GM21423 (cell line): ENCODE measurements at regions not wholly inside any gene's neighbourhood (a gene's known extent, or its start where the extent isn't known, plus 50 kb on each side); places are given as distances from the start of the nearest gene placed in this dataset.

Experiments used
- ATAC-seq: cut with Tn5 transposase; IDR thresholded peaks from one replicate; pipeline ENCODE4 v1.9.1; 2021; ENCODE audit warnings: mild to moderate bottlenecking, moderate library complexity; ENCODE audit not compliant: unreplicated experiment

- no peak for ATAC-seq
These were observed 1108.1 kb downstream of the BCL11B start for GRCh38 chr14:98163873-98164272.

GRCh38 chr14:98165976-98166375 is 1106.0 kb downstream of the BCL11B start:
- ATAC-seq = no peak

- no peak for ATAC-seq
These were observed 1104.7 kb downstream of the BCL11B start for GRCh38 chr14:98167275-98167674.

GRCh38 chr14:98167705-98168104 is 1104.3 kb downstream of the BCL11B start:
- ATAC-seq = no peak

- no peak for ATAC-seq
These were observed 1103.6 kb downstream of the BCL11B start for GRCh38 chr14:98168211-98168985.

- ATAC-seq = no peak
These were observed 1102.8 kb downstream of the BCL11B start for GRCh38 chr14:98169170-98169587.

- no peak for ATAC-seq
These were observed 1101.4 kb downstream of the BCL11B start for GRCh38 chr14:98170575-98170974.

- ATAC-seq = no peak
These were observed 1100.3 kb downstream of the BCL11B start for GRCh38 chr14:98171654-98172053.

GRCh38 chr14:98172243-98172778 is 1099.7 kb downstream of the BCL11B start:
- no peak for ATAC-seq

- ATAC-seq = no peak
These were observed 1098.7 kb downstream of the BCL11B start for GRCh38 chr14:98173305-98173704.

- no peak for ATAC-seq
These were observed 1098.0 kb downstream of the BCL11B start for GRCh38 chr14:98174041-98174440.

GRCh38 chr14:98175436-98175835 is 1096.6 kb downstream of the BCL11B start:
- ATAC-seq = no peak

GRCh38 chr14:98175881-98176280 is 1096.1 kb downstream of the BCL11B start:
- no peak for ATAC-seq

GRCh38 chr14:98176892-98177291 is 1095.1 kb downstream of the BCL11B start:
- no peak for ATAC-seq

GRCh38 chr14:98177551-98177950 is 1094.4 kb downstream of the BCL11B start:
- ATAC-seq = no peak

- ATAC-seq = no peak
These were observed 1090.8 kb downstream of the BCL11B start for GRCh38 chr14:98181241-98181640.

GRCh38 chr14:98181768-98182167 is 1090.2 kb downstream of the BCL11B start:
- ATAC-seq = no peak

- ATAC-seq = no peak
These were observed 1089.5 kb downstream of the BCL11B start for GRCh38 chr14:98182393-98183055.

- no peak for ATAC-seq
These were observed 1088.4 kb downstream of the BCL11B start for GRCh38 chr14:98183556-98183955.

GRCh38 chr14:98184457-98184856 is 1087.5 kb downstream of the BCL11B start:
- ATAC-seq = no peak

GRCh38 chr14:98185036-98185435 is 1087.0 kb downstream of the BCL11B start:
- ATAC-seq = no peak

- no peak for ATAC-seq
These were observed 1085.9 kb downstream of the BCL11B start for GRCh38 chr14:98186140-98186539.
